GM19468 (cell line): ENCODE measurements at regions not wholly inside any gene's neighbourhood (a gene's known extent, or its start where the extent isn't known, plus 50 kb on each side); places are given as distances from the start of the nearest gene placed in this dataset.
"Not testable (repeated sequence)": the region's sequence is repeated elsewhere in the genome, so short reads cannot be mapped to it uniquely, and the experiment has no call there.

Experiments
- ATAC-seq: cut with Tn5 transposase; IDR thresholded peaks from one replicate; pipeline ENCODE4 v1.9.1; 2021; ENCODE audit warnings: mild to moderate bottlenecking, moderate library complexity, moderate number of reproducible peaks; ENCODE audit not compliant: unreplicated experiment; ENCODE audit errors: extremely low read depth

- no peak for ATAC-seq
Measured at GRCh38 chr4:134934036-134934808, 732.6 kb upstream of the PABPC4L start.

- no peak for ATAC-seq
Measured at GRCh38 chr4:134915355-134915754, 713.8 kb upstream of the PABPC4L start.

- not testable (repeated sequence) for ATAC-seq
Measured at GRCh38 chr4:134914250-134914649, 712.7 kb upstream of the PABPC4L start.

- no peak for ATAC-seq
Measured at GRCh38 chr4:134911941-134912340, 710.4 kb upstream of the PABPC4L start.

- ATAC-seq: no peak
Measured at GRCh38 chr4:134906404-134907023, 704.9 kb upstream of the PABPC4L start.

GRCh38 chr4:134905061-134905460 is 703.5 kb upstream of the PABPC4L start:
- no peak for ATAC-seq

GRCh38 chr4:134888156-134888555 is 686.6 kb upstream of the PABPC4L start:
- no peak for ATAC-seq

- no peak for ATAC-seq
Measured at GRCh38 chr4:134885436-134885835, 683.8 kb upstream of the PABPC4L start.

- no peak for ATAC-seq
Measured at GRCh38 chr4:134883831-134884449, 682.4 kb upstream of the PABPC4L start.

- no peak for ATAC-seq
Measured at GRCh38 chr4:134879019-134879418, 677.4 kb upstream of the PABPC4L start.

- ATAC-seq: no peak
Measured at GRCh38 chr4:134867027-134867426, 665.4 kb upstream of the PABPC4L start.

GRCh38 chr4:134865675-134866074 is 664.1 kb upstream of the PABPC4L start:
- no peak for ATAC-seq

- ATAC-seq: no peak
Measured at GRCh38 chr4:134862116-134862515, 660.5 kb upstream of the PABPC4L start.

GRCh38 chr4:134848681-134849080 is 647.1 kb upstream of the PABPC4L start:
- no peak for ATAC-seq

- ATAC-seq: not testable (repeated sequence)
Measured at GRCh38 chr4:134830741-134831140, 629.2 kb upstream of the PABPC4L start.

GRCh38 chr4:134812611-134813010 is 611.0 kb upstream of the PABPC4L start:
- ATAC-seq: no peak

- no peak for ATAC-seq
Measured at GRCh38 chr4:134807231-134807745, 605.7 kb upstream of the PABPC4L start.

GRCh38 chr4:134798573-134798972 is 597.0 kb upstream of the PABPC4L start:
- no peak for ATAC-seq

- no peak for ATAC-seq
Measured at GRCh38 chr4:134787315-134787714, 585.7 kb upstream of the PABPC4L start.

GRCh38 chr4:134780244-134780643 is 578.7 kb upstream of the PABPC4L start:
- no peak for ATAC-seq

GRCh38 chr4:134777606-134778005 is 576.0 kb upstream of the PABPC4L start:
- no peak for ATAC-seq
